HL-60 (cell line): ENCODE measurements at regions not wholly inside any gene's neighbourhood (a gene's known extent, or its start where the extent isn't known, plus 50 kb on each side); places are given as distances from the start of the nearest gene placed in this dataset.

Experiments
- DNase-seq, 2 experiments: peaks; one replicate each; pipeline ENCODE4 v3.0.0-alpha.2; 2010 to 2020; ENCODE audit warnings: low read depth in 1 of 2, low spot score in 1 of 2
- H3K27ac ChIP-seq: fragments of 250-450 bp; sonication (Bioruptor Pico); replicated peaks from 2 replicates; pipeline ENCODE4 v1.5.1; 2020; ENCODE audit warnings: mild to moderate bottlenecking, moderate library complexity
- H3K27me3 ChIP-seq: fragments of 250-450 bp; sonication (Bioruptor Pico); 2 replicates; pipeline ENCODE4 v1.5.1; 2021; ENCODE audit warnings: mild to moderate bottlenecking, moderate library complexity; ENCODE audit not compliant: insufficient read depth, poor library complexity, severe bottlenecking
- H3K4me3 ChIP-seq: replicated peaks from 2 replicates; pipeline ENCODE4 v1.5.1; 2011; ENCODE audit warnings: mild to moderate bottlenecking, control low read depth, low read length; ENCODE audit not compliant: insufficient read depth
- GABPA ChIP-seq: IDR thresholded peaks from 2 replicates; pipeline ENCODE4 v1.6.1; 2012; ENCODE audit warnings: low read depth
- POLR2AphosphoS5 ChIP-seq: IDR thresholded peaks from 2 replicates; pipeline ENCODE4 v1.6.1; 2012; ENCODE audit warnings: low read depth
- SPI1 ChIP-seq: IDR thresholded peaks from 2 replicates; pipeline ENCODE4 v1.6.1; 2012; ENCODE audit warnings: low read depth, mild to moderate bottlenecking, borderline replicate concordance
- TF ChIP-seq, protein P1 (sequence below): IDR thresholded peaks from one replicate; pipeline ENCODE4 v1.5.1; 2011; ENCODE audit warnings: low read length, control low read depth, inconsistent platforms; ENCODE audit not compliant: insufficient read depth
- TF ChIP-seq, protein P2 (sequence below): IDR thresholded peaks from 2 replicates; pipeline ENCODE4 v1.6.1; 2012; ENCODE audit warnings: low read depth; ENCODE audit not compliant: insufficient replicate concordance

DNA sequence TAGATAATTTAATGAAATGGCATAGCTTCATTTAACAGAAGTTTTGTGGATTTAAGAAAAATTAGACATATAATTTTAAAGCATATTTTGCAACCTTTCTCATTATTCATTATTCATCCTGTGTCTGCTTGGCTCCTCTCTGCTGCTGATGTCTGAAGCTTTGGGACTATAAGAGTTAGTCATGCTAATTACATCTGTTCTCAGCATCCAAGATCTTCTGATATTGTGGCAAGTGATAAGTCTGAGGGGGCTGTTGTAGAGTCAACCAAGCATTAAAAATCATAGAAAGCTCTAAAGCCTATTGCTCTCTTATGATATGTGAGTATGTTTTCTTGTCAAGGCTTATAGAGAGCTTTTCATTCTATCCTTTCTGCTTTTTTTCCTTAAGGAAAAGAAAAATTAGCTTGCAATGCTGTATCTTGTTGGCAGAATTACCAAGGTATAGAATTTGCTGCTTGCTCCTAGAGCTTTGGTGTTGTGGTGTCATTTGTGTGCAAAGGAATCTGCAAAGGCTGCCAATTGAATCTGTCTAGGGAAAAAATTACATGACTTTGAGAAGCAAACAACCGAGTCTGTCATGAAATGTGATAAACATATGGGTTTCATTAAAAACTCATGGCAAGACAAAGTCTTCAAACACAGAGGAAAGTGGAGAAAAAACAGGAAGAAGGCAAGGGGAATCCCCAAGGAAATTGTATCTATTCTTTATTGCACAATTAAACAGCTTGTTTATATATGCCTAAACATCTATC, 156.1 kb upstream of the DAB2 start:
- TF ChIP-seq, protein P1, sequence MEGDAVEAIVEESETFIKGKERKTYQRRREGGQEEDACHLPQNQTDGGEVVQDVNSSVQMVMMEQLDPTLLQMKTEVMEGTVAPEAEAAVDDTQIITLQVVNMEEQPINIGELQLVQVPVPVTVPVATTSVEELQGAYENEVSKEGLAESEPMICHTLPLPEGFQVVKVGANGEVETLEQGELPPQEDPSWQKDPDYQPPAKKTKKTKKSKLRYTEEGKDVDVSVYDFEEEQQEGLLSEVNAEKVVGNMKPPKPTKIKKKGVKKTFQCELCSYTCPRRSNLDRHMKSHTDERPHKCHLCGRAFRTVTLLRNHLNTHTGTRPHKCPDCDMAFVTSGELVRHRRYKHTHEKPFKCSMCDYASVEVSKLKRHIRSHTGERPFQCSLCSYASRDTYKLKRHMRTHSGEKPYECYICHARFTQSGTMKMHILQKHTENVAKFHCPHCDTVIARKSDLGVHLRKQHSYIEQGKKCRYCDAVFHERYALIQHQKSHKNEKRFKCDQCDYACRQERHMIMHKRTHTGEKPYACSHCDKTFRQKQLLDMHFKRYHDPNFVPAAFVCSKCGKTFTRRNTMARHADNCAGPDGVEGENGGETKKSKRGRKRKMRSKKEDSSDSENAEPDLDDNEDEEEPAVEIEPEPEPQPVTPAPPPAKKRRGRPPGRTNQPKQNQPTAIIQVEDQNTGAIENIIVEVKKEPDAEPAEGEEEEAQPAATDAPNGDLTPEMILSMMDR = no peak
- TF ChIP-seq, protein P2, sequence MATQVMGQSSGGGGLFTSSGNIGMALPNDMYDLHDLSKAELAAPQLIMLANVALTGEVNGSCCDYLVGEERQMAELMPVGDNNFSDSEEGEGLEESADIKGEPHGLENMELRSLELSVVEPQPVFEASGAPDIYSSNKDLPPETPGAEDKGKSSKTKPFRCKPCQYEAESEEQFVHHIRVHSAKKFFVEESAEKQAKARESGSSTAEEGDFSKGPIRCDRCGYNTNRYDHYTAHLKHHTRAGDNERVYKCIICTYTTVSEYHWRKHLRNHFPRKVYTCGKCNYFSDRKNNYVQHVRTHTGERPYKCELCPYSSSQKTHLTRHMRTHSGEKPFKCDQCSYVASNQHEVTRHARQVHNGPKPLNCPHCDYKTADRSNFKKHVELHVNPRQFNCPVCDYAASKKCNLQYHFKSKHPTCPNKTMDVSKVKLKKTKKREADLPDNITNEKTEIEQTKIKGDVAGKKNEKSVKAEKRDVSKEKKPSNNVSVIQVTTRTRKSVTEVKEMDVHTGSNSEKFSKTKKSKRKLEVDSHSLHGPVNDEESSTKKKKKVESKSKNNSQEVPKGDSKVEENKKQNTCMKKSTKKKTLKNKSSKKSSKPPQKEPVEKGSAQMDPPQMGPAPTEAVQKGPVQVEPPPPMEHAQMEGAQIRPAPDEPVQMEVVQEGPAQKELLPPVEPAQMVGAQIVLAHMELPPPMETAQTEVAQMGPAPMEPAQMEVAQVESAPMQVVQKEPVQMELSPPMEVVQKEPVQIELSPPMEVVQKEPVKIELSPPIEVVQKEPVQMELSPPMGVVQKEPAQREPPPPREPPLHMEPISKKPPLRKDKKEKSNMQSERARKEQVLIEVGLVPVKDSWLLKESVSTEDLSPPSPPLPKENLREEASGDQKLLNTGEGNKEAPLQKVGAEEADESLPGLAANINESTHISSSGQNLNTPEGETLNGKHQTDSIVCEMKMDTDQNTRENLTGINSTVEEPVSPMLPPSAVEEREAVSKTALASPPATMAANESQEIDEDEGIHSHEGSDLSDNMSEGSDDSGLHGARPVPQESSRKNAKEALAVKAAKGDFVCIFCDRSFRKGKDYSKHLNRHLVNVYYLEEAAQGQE = no peak
- TF ChIP-seq POLR2AphosphoS5 = no peak
- TF ChIP-seq GABPA = no peak
- no peak for TF ChIP-seq SPI1
- H3K4me3 ChIP-seq = no peak overlapping the region
- no peak for DNase-seq
- H3K27me3 ChIP-seq = no peaks in the 10 kb centered on the region
- no peak overlapping the region for H3K27ac ChIP-seq

DNA sequence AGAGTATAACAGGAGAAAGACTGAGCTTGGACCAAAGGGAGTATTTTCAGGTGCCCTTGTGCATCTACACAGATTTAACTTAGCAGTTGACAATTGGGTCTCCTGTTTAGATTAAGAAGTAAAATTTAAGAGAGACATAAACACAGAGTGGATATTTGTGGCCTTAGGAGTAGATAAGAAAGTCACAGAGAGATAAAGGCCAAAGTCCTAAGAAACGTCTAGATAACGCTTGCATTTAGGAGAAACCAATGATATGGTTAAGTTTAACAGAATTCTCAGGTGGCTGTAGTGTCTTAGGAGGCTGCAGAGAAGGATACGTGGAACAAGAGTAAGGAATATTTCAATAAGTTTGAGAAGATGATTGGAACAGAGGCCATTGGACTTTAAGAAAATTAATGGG, 155.0 kb upstream of the DAB2 start:
- TF ChIP-seq, protein P2 = no peak
- TF ChIP-seq, protein P1 = no peak
- TF ChIP-seq GABPA (no peak), SPI1 (no peak), POLR2AphosphoS5 (no peak)
- Histone ChIP-seq H3K27ac (no peak overlapping the region), H3K27me3 (no peaks in the 10 kb centered on the region), H3K4me3 (no peak overlapping the region)
- DNase-seq = no peak

DNA sequence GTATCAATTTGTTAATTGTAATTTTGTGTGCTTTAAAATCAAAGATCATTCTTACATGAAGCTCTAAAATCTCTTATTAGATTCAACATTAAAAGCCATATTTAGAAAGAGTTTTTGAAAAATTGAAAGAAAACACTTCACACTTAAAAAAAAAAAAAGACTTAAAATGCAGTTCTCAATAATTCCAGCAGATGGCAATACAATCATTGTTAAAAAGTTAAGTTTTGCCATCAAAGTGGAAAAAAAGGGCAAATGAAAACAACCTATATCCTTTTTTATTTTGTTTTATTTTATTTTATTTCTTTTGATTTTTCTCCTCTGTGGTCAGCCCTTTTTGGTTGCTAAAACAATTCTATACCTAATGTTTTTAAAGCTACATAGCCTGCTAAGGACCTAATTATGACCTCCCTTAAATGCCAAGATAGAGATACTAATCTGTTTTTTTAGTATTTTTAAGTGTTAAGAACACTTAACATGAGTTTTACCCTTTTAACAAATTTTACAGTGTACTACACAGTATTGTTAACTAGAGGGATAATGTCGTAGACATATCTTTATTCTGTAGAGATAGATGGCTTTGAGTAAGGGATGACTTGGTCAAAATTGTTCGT, 154.2 kb upstream of the DAB2 start:
- TF ChIP-seq POLR2AphosphoS5 = no peak
- TF ChIP-seq, protein P1 = peak; percentile 32
- no peak overlapping the region for H3K27ac ChIP-seq
- H3K4me3 ChIP-seq = no peak overlapping the region
- no peak for DNase-seq
- no peaks in the 10 kb centered on the region for H3K27me3 ChIP-seq
